Brain microvascular endothelial cell (primary cell): ENCODE measurements at regions not wholly inside any gene's neighbourhood (a gene's known extent, or its start where the extent isn't known, plus 50 kb on each side); places are given as distances from the start of the nearest gene placed in this dataset.
A peak's percentile ranks its signal among the peaks of the same experiment; 100 is the strongest.

Experiments used
- DNase-seq: peaks from one replicate; pipeline ENCODE4 v3.0.0-alpha.2; 2020
- H3K27ac ChIP-seq: fragments of 250-450 bp; sonication (Bioruptor Pico); 2 replicates; pipeline ENCODE4 v1.5.1; 2020; ENCODE audit warnings: mild to moderate bottlenecking, moderate library complexity
- H3K27me3 ChIP-seq: fragments of 250-450 bp; sonication (Bioruptor Pico); replicated peaks from 2 replicates; pipeline ENCODE4 v1.5.1; 2020; ENCODE audit warnings: mild to moderate bottlenecking
- H3K36me3 ChIP-seq: fragments of 250-450 bp; sonication (Bioruptor Pico); replicated peaks from 2 replicates; pipeline ENCODE4 v1.5.1; 2020; ENCODE audit warnings: mild to moderate bottlenecking
- H3K4me3 ChIP-seq: 2 replicates; pipeline ENCODE4 v1.5.1; 2011; ENCODE audit warnings: low read depth, mild to moderate bottlenecking, control low read depth, low read length, moderate library complexity
- in situ Hi-C: cut with HindIII; loops from 2 replicates; pipeline ENCODE4 v1.10.0; 2017; ENCODE audit warnings: low sequenced_read_pairs, low pct_ligation_motif_present
- TF ChIP-seq, protein P1 (sequence below): IDR thresholded peaks from 2 replicates; pipeline ENCODE4 v1.5.1; 2011; ENCODE audit warnings: low read depth, mild to moderate bottlenecking, moderate library complexity, low read length, control low read depth, inconsistent platforms; ENCODE audit errors: missing control alignments

DNA sequence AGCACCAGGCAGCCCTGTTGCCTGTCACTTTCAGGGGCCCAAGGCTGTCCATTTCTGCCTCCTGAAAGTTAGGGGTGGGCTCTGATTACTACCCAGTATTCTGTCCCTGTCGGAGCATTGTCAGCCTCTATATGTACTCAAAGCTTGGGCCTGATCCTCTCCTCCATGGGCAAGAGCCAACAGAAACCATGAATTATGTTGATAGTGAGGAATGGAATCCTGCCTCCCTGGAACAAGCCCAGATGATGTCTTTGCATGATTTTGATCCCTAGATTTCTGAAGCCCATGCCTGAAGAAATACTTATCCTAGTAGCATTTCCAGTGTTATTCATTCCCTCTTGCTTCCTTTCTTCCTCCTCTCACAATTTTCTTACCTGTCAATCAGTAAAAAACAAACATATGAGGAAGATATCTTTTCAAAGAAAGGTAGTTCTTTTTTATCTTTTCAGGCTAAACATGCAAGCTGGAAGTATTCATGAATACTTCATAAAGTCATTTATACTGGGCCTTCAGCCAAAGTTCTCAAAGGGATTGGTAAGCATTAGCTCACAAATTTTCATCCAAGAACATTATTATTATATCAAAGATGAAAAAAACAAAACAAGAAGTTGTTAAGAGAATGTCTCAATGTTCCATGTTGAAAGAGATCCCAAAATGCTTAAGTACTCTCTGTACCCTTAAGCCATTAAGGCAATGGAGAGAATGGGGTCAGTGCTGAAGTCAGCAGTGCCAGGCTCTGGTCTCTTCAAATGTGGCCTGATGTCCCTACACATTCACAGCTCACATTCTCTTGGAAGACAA lies 171.7 kb downstream of the NHLRC3 start:
- no peaks in the 10 kb centered on the region for H3K27me3 ChIP-seq
- in situ Hi-C loops = no loop called here
- TF ChIP-seq, protein P1, sequence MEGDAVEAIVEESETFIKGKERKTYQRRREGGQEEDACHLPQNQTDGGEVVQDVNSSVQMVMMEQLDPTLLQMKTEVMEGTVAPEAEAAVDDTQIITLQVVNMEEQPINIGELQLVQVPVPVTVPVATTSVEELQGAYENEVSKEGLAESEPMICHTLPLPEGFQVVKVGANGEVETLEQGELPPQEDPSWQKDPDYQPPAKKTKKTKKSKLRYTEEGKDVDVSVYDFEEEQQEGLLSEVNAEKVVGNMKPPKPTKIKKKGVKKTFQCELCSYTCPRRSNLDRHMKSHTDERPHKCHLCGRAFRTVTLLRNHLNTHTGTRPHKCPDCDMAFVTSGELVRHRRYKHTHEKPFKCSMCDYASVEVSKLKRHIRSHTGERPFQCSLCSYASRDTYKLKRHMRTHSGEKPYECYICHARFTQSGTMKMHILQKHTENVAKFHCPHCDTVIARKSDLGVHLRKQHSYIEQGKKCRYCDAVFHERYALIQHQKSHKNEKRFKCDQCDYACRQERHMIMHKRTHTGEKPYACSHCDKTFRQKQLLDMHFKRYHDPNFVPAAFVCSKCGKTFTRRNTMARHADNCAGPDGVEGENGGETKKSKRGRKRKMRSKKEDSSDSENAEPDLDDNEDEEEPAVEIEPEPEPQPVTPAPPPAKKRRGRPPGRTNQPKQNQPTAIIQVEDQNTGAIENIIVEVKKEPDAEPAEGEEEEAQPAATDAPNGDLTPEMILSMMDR = no peak
- no peak overlapping the region for H3K27ac ChIP-seq
- no peaks in the 10 kb centered on the region for H3K36me3 ChIP-seq
- no peak overlapping the region for H3K4me3 ChIP-seq
- DNase-seq = no peak

DNA sequence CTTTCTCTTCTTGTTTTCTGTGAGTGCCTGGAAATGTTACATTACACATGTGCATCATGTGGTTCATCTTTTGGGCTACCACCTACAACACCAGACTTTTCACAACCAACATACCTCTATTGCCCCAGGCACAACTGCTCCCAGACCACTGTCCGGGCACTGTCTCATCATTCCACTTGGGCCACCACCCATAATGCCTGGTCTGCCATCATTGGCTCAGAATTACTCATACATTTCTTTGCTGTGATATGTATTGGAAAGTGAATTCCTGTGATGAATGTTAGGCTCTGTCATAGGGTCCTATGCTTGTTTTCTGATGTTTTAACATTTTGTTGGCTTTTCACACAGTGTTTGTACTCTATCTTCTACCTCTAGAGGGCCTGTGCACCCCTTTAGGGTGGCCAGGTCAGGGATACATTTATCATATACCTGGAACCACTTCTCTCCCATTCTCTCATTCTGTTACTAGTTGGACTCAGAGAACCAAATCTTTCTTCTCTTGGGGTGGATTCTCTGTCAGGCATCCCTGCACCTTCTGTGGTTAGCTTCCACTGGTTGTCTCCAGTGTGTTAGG lies 172.8 kb downstream of the NHLRC3 start:
- DNase-seq = peak; percentile 23
- in situ Hi-C loops = no loop called here
- Histone ChIP-seq H3K27me3 (no peaks in the 10 kb centered on the region), H3K27ac (no peak overlapping the region), H3K4me3 (no peak overlapping the region), H3K36me3 (no peaks in the 10 kb centered on the region)
- TF ChIP-seq, protein P1 = no peak

DNA sequence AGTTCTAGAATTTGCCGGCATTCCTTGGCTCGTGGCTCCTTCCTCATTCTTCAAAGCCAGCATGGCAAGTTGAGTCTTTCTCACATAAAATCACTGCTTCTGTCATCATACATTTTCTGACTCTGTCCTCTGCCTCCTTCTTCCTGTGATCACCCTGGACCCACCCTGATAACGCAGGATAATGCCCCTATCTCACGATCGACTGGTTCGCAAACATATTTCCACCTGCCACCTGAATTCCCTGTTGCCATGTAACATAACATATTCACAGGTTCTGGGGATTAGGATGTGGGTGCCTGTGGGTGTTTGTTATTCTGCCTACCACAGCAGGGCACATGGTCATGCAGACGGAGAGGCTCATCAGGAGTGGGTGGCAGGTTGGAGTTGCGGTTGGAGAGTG lies 177.7 kb downstream of the NHLRC3 start:
- TF ChIP-seq, protein P1 = no peak
- no peak overlapping the region for H3K27ac ChIP-seq
- H3K27me3 ChIP-seq = no peaks in the 10 kb centered on the region
- H3K4me3 ChIP-seq = no peak overlapping the region
- in situ Hi-C loops = no loop called here
- DNase-seq = no peak
- H3K36me3 ChIP-seq = no peaks in the 10 kb centered on the region

GRCh38 chr13:39217471-39217870 lies 179.2 kb downstream of the NHLRC3 start:
- TF ChIP-seq, protein P1 = no peak
- no peak for DNase-seq
- no peaks in the 10 kb centered on the region for H3K36me3 ChIP-seq
- no peak overlapping the region for H3K4me3 ChIP-seq
- no peaks in the 10 kb centered on the region for H3K27me3 ChIP-seq
- in situ Hi-C loops = no loop called here
- no peak overlapping the region for H3K27ac ChIP-seq

DNA sequence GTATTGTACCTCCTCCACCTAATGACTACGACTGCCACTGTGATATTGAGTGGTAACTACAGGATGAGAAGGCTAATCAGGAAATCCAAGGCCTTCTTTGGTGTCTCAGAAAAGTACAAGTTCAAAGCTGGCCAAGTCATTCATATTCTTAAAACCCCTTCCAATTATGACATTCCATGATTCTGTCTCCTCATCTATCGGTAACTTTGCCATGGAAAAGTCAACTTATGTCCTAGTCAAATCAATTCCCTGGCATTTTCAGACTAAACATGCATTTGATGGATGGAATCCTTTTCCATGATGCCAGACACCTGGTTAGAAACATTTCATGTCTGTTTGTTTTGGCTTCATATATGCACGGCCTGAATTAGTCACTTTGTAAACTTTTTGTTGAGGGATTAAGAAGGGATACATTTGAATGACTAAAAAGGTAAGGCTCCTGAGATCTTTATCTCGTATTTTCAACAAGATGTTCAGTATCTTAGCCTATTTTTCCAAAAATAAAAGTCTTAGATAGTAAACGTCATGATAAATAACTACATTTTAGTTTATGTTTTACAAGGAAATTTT lies 186.5 kb downstream of the NHLRC3 start:
- Histone ChIP-seq H3K36me3 (no peaks in the 10 kb centered on the region), H3K27ac (no peak overlapping the region), H3K27me3 (no peaks in the 10 kb centered on the region), H3K4me3 (no peak overlapping the region)
- DNase-seq = no peak
- TF ChIP-seq, protein P1 = no peak
- in situ Hi-C loops = no loop called here

DNA sequence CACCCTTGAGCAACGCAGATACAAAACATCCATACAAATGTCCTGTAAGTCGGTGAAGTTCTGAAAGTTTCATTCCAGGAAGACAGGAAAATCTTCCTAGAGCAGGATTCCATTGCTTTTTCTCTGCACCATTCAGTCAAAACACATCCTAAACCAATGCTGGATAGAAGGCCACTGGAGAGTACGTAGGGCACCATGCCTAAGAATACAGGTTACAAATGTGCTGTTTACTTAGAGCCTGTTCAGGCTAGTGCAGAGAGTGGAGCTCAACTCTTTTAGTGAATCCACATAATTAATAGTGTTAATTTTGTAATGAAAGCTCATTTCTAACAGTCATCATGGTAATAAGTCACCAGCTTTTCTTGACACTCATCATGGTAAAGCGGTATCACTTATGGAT lies 187.6 kb downstream of the NHLRC3 start:
- H3K4me3 ChIP-seq = no peak overlapping the region
- no peak overlapping the region for H3K27ac ChIP-seq
- TF ChIP-seq, protein P1 = no peak
- H3K27me3 ChIP-seq = no peaks in the 10 kb centered on the region
- no peak for DNase-seq
- in situ Hi-C loops = no loop called here
- no peaks in the 10 kb centered on the region for H3K36me3 ChIP-seq
